UCSD-AML1 (cell line): ENCODE measurements at regions not wholly inside any gene's neighbourhood (a gene's known extent, or its start where the extent isn't known, plus 50 kb on each side); places are given as distances from the start of the nearest gene placed in this dataset.
A peak's percentile ranks its signal among the peaks of the same experiment; 100 is the strongest.

Source experiments
- DNase-seq: peaks from one replicate; lab custom pipeline; 2025; ENCODE audit not compliant: unreplicated experiment; lab: John Stamatoyannopoulos, UW

DNA sequence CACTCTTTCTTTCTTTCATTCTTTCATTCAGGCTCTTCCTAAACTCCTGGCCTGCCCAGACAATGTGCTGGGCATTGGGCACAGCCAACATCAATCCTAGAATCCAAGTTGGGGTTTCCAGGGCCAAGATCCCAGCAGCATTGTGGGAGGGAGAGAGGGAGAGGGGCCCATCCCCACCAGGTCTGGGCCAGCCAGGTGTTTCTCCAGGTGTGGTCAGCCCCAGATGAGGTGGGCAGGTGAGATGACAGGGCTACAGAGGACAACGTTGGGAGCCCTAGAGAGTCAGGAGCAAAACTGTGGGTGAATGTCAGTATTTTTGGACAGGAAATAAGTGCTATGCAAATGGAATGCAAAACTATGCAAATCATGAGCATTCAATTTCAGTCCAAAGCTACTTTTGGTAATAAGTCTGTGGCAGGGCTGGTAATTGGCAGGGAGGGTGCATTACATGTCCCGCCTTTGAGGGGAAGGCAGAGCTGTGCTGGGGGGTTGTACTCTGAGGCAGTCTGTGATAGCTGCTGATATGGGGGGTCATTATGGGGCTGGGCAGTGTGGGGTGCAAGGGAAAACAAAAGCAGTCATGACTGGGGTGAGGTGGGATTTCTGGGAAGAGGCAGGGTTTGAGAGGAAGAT, 139.9 kb upstream of the IGSF21 start:
- no peak for DNase-seq

- no peak for DNase-seq
These were observed 136.8 kb upstream of the IGSF21 start for GRCh38 chr1:17970757-17971156.

DNA sequence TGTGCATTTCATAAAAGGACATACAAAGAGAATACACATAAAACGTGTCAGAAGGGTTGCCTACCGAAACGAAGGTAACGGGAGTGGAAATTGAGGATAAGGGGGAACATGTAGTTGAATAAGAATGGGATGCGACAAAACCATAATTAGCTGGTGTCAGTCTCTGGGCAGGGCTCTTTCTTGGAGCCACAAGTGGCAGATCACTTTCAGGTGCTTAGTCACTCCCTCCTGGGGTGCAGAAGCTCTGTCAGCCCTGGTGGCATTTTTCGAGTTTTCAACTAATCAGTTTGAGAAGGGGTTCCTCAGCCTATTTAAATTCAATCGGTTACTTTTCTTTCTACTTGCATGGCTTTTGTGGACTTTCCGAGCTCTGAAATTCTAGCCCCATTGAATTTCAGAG, 133.9 kb upstream of the IGSF21 start:
- no peak for DNase-seq

DNA sequence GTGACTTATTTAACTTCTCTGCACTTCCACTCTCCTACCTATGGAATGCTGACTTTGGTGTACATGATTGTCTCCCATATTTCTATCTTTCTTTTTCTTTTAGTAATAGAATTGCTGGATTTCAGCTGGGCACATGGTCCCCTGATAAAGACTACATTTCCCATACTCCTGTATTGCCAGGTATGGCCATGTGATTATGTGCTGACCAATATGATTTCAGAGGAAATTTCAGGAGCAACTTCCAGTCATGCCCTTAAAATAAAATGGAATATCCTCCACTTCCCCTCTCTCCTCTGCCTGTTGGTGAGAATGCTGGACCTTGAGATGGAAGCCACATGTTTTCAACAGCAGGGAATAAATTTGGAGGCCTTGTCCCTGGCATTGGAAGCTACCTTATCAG, 130.7 kb upstream of the IGSF21 start:
- no peak for DNase-seq

GRCh38 chr1:17978016-17978415, 129.6 kb upstream of the IGSF21 start:
- DNase-seq: no peak

DNA sequence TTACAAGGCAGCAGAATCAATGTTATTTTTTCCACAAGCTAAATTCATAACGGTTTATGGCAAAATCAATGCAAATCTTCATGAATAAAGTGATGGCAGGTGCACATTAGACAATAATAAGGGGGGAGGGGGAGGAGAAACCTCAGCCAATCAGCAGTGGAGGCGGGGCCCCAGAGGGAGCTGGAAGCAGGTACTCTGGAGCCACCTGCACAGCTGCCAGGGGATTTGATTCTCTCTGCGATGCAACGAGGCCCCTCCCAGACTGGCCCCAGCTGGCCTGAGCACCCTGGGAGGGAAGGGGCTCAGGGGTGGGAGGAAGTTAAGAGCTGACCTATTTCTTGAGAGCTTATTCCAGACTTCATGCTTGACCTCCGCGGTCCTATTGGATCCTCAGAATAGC, 127.8 kb upstream of the IGSF21 start:
- DNase-seq: no peak

- no peak for DNase-seq
These were observed 125.4 kb upstream of the IGSF21 start for GRCh38 chr1:17982197-17982596.

DNA sequence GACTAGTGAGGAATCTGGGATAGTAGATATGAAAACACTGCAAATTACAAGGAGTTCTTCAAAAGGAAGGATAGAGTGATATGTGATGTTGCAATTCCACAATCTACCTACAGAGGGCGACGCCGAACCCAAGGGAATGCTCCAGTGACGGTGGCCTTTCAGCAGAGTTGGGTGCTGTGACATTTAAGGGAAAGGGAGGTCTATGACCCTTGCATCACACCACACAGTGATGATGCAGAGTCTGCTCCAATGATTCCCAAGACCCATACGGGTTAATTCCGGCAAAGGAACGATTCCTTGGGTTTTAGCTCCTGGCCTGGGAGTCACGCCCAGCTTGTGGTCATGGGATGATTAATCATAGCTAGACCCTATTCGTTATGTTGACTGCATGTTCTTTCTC, 123.0 kb upstream of the IGSF21 start:
- peak; percentile 19 for DNase-seq

- DNase-seq: no peak
These were observed 121.4 kb upstream of the IGSF21 start for GRCh38 chr1:17986156-17986555.

- DNase-seq: no peak
These were observed 117.2 kb upstream of the IGSF21 start for GRCh38 chr1:17990401-17990800.

GRCh38 chr1:17991996-17992395, 115.6 kb upstream of the IGSF21 start:
- DNase-seq: no peak

DNA sequence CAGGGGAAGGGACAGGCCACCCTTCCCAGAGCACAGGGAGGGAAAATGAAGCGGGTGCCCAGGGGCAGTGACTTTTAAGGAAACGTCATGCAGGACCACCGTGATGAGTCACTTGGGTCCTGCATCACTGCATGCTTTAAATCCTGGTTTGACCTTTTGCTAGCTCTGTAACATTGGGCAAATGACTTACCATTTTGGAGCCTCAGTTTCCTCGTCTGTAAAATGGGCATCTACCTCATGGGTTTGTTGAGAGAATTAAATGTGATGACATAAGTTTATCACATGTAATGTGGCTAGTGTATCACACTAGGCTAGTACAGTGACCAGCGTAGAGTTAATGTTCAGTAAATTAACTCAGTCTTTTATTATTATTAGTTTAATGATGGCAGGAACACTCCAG, 114.8 kb upstream of the IGSF21 start:
- no peak for DNase-seq

- DNase-seq: no peak
These were observed 113.6 kb upstream of the IGSF21 start for GRCh38 chr1:17994046-17994445.

DNA sequence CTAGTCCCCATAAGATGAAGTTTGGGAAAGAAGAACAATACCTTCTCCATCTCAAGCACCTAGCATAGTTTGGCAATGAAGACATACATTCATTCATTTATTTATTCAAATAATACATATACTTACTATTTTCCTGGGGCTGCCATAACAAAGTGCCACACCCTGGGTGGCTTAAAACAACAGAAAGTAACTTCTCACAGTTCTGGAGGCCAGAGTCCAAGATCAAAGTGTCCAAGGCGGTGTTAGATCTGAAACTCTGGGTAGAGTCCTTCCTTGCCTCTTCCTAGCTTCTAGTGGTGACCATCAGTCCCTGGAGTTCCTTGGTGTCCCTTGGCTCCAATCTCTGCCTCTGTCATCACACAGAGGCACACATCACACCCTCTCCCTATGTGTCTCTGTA, 112.1 kb upstream of the IGSF21 start:
- no peak for DNase-seq

DNA sequence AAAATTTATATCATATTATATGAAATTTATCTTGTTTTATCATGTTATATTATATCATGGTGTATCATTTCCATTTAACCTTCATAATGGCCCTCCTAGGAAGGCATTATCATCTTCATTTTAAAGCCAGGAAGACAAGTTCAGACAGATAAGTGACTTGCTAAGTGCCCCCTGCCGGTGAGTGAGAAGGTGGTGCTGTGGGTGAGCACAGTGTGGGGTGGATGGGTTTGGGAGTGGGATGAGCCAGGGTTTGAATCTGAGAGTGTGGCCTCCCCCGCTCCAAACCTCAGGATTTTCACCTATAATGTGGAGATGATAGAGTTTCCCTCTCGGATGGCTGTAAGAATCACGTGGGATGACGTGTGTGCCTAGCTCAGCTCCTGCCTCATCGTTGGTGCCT, 108.7 kb upstream of the IGSF21 start:
- DNase-seq: no peak

GRCh38 chr1:17999884-18000283, 107.7 kb upstream of the IGSF21 start:
- no peak for DNase-seq

DNA sequence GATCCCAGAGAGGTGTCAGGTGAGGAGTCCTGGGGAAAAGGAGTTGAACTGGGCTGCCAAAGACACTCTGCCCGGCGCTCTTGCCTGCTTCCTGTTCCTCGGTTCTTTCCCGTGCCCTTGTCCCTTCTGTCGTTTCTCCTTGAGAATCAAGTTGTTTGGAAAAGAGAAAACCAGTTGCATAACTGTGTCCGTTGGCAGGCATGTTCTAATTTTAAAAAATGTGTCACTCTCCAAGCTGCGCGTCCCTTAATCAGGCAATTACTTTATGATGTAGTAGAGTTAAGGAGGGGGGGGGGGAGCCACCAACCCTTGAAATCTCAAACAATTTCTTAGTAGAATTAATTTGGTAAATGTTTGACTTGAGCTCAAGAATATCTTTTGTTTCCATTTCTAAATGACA, 105.9 kb upstream of the IGSF21 start:
- DNase-seq: no peak

- DNase-seq: no peak
These were observed 103.3 kb upstream of the IGSF21 start for GRCh38 chr1:18004278-18004677.

DNA sequence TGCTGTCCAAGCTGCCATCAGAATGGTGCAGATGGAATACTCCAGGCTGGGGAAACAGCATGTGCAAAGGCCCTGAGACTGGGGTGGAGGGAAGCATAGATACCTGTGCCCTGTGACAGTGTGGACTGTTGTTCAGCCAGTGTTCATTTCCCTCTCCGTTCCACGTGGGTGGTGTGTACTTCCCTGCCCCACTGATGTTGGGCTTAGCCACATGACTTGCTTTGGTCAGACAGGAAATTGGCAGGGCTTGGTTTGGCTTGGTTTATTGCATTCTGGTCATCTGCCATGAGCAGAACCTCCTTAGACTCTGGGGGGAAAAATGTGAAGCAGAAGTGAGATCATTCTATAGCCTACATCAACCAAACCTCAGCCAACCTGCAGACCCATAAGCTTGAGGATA, 102.4 kb upstream of the IGSF21 start:
- no peak for DNase-seq

- DNase-seq: no peak
These were observed 100.1 kb upstream of the IGSF21 start for GRCh38 chr1:18007391-18008041.

DNA sequence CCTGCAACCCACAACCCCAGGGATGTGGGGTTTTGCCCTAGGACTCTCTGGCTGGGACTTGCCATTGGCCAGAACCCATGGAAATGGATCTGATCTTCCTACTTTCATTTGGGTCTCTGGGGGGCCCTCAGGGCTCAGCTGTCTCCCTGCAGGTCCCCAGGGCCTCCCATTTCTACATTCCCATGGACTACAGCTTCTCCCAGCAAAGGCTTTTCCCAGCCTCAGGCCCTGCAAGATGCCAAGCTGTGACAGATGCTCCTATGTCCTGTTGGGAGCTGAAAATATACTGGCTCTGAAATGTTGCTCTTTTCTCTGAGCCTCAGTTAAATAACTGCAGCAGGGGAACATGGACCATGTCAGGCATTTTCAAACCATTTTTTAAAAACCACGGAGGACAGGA, 99.5 kb upstream of the IGSF21 start:
- DNase-seq: no peak

DNA sequence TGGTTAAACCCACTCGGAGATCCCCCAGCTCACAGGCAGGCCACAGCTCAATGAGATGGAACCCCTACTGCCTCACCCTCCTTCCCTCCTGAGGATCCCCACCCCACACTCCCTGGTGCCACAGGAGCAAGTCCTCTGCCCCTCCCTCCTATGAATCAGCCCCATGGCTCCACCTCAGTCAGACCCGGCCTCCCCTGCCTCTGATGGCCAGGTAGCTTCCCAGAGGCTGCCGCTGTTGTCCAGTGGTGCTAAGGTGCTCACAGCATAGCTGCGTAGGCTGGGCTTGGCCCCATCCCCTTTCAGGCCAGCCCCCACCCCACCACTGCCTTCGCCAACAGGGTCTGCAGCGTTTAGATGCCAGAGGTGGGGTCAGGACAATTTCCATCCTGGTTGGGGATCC, 98.5 kb upstream of the IGSF21 start:
- no peak for DNase-seq

- no peak for DNase-seq
These were observed 98.1 kb upstream of the IGSF21 start for GRCh38 chr1:18009478-18009961.
